ENCODE measurements at regions not wholly inside any gene's neighbourhood (a gene's known extent, or its start where the extent isn't known, plus 50 kb on each side); places are given as distances from the start of the nearest gene placed in this dataset.

DNA sequence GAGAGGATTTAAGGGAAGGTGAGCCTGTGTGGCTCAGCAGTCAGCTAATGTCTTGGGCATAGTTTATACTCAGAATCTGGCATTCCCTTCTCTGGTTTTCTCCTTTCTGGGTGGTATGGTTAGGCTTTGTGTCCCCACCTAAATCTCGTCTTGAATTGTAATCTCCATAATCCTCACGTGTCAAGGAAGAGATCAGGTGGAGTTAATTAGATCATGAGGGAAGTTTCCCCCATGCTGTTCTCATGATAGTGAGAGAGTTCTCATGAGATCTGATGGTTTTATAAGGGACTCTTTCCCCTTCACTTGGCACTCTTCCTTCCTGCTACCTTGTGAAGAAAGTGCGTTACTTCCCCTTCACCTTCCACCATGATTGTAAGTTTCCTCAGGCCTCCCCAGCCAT is 169.8 kb upstream of the PELI2 start:
- no peak overlapping the region for H3K4me3 ChIP-seq (ENCODE audit: low read length in 2 of 2)
- ATAC-seq (ENCODE audit: low FRiP score), result no peak
- DNase-seq, result no peak
- no peaks in the 10 kb centered on the region for H3K9me3 ChIP-seq (ENCODE audit: control insufficient read depth, low read length)
- H3K36me3 ChIP-seq (ENCODE audit: control insufficient read depth in 1 of 2, insufficient read depth in 2 of 2, low read length in 1 of 2), result no peaks in the 10 kb centered on the region
- 91 to 96% methylated on average over 3 of the region's 3 CpGs for WGBS, 2 donors
- H3K4me1 ChIP-seq (ENCODE audit: control insufficient read depth in 1 of 2, insufficient read depth in 2 of 2, low read length in 2 of 2), result no peaks in the 10 kb centered on the region
- H3K27ac ChIP-seq (ENCODE audit: low read depth in 1 of 2, low read length in 2 of 2), result no peak overlapping the region
- intact Hi-C loops (cut with DNase I), result no loop called here
- H3K27me3 ChIP-seq (ENCODE audit: control insufficient read depth in 1 of 2, insufficient read depth in 2 of 2, low read length in 1 of 2), result no peaks in the 10 kb centered on the region

DNA sequence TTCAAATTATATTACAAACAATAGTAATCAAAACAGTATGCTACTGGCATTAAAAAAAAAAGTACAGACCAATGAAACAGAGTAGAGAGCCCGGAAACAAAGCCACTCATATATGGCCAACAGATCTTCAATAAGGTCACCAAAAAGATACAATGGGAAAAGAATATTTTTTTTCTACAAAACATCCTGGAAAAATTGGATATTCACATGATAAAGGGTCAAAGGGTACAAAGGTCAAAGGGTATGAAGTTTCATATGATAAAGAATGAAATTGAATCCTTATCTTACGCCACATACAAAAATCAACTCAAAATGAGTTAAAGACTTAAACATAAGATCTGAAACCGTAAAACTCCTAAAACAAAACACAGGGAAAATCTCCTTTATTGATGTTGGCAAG is 168.5 kb upstream of the PELI2 start:
- no peaks in the 10 kb centered on the region for H3K9me3 ChIP-seq (ENCODE audit: control insufficient read depth, low read length)
- no peak overlapping the region for H3K27ac ChIP-seq (ENCODE audit: low read depth in 1 of 2, low read length in 2 of 2)
- DNase-seq, result no peak
- no peak for ATAC-seq (ENCODE audit: low FRiP score)
- 52 to 56% methylated on average over 3 of the region's 3 CpGs for WGBS, 2 donors
- H3K4me1 ChIP-seq (ENCODE audit: control insufficient read depth in 1 of 2, insufficient read depth in 2 of 2, low read length in 2 of 2), result no peaks in the 10 kb centered on the region
- no peaks in the 10 kb centered on the region for H3K36me3 ChIP-seq (ENCODE audit: control insufficient read depth in 1 of 2, insufficient read depth in 2 of 2, low read length in 1 of 2)
- no peaks in the 10 kb centered on the region for H3K27me3 ChIP-seq (ENCODE audit: control insufficient read depth in 1 of 2, insufficient read depth in 2 of 2, low read length in 1 of 2)
- H3K4me3 ChIP-seq (ENCODE audit: low read length in 2 of 2), result no peak overlapping the region
- intact Hi-C loops (cut with DNase I), result no loop called here

DNA sequence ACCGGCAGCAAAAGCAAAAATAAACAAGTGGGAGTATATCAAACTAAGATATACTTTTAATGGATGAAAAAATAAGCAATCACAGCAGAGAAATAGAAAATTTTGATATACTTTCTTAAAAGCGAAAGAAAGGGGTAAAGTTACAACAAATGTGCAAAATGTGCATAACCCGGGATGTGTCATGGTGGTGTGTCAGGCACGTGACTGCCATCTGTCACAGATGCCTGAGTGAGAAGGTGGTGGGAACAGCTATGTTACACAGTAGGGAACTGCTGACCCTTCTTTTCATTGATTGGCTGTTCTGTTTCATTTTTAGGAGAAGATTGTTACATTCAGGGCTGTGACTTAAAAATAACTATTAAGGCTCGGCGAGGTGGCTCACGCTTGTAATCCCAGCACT is 168.1 kb upstream of the PELI2 start:
- no peak for ATAC-seq (ENCODE audit: low FRiP score)

DNA sequence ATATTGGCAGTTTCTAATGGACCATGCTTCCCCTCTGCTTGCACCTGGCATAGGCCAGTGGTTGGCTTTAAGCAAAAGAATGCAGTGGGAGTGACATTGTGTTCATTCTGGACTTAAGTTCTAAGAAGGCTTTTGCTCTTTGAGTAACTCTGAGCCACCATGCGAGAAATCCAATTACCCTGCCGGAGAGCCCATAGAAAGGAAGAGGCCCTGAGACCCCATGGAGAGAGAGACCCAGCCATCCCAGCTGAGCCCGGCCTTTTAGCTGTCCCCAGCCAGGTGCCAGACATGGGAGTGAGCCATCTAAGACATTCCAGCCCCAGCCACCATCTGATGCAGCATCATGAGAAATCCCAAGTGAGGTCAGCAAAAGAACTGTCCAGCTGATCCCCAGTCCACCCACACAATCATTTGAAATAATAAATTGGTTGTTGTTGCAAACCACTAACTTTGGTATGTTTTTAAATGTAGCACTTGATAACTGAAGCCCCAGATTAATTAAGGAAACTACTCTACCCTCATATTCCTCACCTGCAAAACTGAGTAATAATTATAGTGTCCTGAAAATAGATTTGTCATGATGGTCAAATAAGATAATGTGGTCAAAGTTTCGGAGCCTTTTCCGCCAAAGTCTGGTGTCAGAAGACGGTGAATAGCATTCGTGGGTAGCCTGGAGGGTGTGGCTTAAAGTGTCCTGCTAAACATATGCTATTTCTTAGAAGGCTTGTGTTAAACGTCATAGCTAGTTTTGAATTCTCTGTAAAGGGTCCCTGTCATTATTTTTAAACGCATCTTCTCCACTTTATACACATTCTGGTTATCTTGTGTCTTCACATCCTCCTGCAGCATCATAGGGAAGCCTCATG is 166.6 kb upstream of the PELI2 start:
- no peak for DNase-seq
- Histone ChIP-seq H3K27me3 (ENCODE audit: control insufficient read depth in 1 of 2, insufficient read depth in 2 of 2, low read length in 1 of 2) (no peaks in the 10 kb centered on the region), H3K4me1 (ENCODE audit: control insufficient read depth in 1 of 2, insufficient read depth in 2 of 2, low read length in 2 of 2) (no peaks in the 10 kb centered on the region), H3K27ac (ENCODE audit: low read depth in 1 of 2, low read length in 2 of 2) (no peak overlapping the region), H3K9me3 (ENCODE audit: control insufficient read depth, low read length) (no peaks in the 10 kb centered on the region), H3K4me3 (ENCODE audit: low read length in 2 of 2) (no peak overlapping the region), H3K36me3 (ENCODE audit: control insufficient read depth in 1 of 2, insufficient read depth in 2 of 2, low read length in 1 of 2) (no peaks in the 10 kb centered on the region)
- intact Hi-C loops (cut with DNase I), result no loop called here
- ATAC-seq (ENCODE audit: low FRiP score), result no peak
- 91 to 94% methylated on average over 9 of the region's 9 CpGs for WGBS, 2 donors

More for the DNA sequence above, 168.1 kb upstream of the PELI2 start:
- Histone ChIP-seq H3K4me1 (ENCODE audit: control insufficient read depth in 1 of 2, insufficient read depth in 2 of 2, low read length in 2 of 2) (no peaks in the 10 kb centered on the region), H3K27ac (ENCODE audit: low read depth in 1 of 2, low read length in 2 of 2) (no peak overlapping the region), H3K4me3 (ENCODE audit: low read length in 2 of 2) (no peak overlapping the region), H3K27me3 (ENCODE audit: control insufficient read depth in 1 of 2, insufficient read depth in 2 of 2, low read length in 1 of 2) (no peaks in the 10 kb centered on the region), H3K36me3 (ENCODE audit: control insufficient read depth in 1 of 2, insufficient read depth in 2 of 2, low read length in 1 of 2) (no peaks in the 10 kb centered on the region), H3K9me3 (ENCODE audit: control insufficient read depth, low read length) (no peaks in the 10 kb centered on the region)
- WGBS, 2 donors, result 54 to 66% methylated on average over 7 of the region's 7 CpGs
- no peak for DNase-seq
- intact Hi-C loops (cut with DNase I), result no loop called here

DNA sequence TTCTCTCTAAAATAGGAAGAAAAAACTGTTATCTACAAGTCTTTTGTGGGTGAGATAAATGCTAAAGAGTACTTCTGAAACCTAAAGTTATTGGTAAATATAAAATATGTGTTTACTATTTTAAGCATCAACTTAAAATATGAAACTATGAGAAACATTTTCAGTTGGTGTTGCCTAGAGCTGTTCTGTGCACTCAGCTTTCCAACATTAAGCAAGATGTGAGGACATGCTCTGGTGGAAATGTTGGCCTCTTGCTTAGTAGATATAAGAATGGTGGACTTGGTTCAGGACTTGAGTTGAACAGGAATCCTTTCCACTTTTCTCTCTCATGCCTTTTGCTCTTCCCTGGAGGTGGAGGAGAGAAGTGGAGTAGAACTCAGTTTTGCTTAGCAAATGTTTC is 164.1 kb upstream of the PELI2 start:
- Histone ChIP-seq H3K9me3 (ENCODE audit: control insufficient read depth, low read length) (no peaks in the 10 kb centered on the region), H3K27ac (ENCODE audit: low read depth in 1 of 2, low read length in 2 of 2) (no peak overlapping the region), H3K4me1 (ENCODE audit: control insufficient read depth in 1 of 2, insufficient read depth in 2 of 2, low read length in 2 of 2) (no peaks in the 10 kb centered on the region), H3K27me3 (ENCODE audit: control insufficient read depth in 1 of 2, insufficient read depth in 2 of 2, low read length in 1 of 2) (no peaks in the 10 kb centered on the region), H3K4me3 (ENCODE audit: low read length in 2 of 2) (no peak overlapping the region), H3K36me3 (ENCODE audit: control insufficient read depth in 1 of 2, insufficient read depth in 2 of 2, low read length in 1 of 2) (no peaks in the 10 kb centered on the region)
- intact Hi-C loops (cut with DNase I), result no loop called here
- ATAC-seq (ENCODE audit: low FRiP score) (no peak), DNase-seq (no peak)

DNA sequence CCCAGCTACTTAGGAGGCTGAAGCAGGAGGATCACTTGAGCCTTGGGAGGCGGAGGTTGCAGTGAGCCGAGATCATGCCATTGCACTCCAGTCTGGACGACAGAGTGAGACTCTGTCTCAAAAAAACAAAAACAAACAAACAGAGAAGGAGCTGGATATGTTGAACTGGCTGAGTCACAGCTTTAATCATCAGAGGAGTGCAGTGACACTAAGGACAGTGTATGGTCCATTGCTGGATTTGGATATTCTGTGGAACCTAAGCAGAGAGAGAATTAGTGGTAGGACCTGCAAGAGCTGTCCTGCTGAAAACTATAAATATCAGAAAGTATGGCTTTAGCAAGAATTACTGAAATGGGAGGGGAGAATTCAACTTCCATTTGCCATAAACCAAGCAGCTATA is 163.0 kb upstream of the PELI2 start:
- no peaks in the 10 kb centered on the region for H3K27me3 ChIP-seq (ENCODE audit: control insufficient read depth in 1 of 2, insufficient read depth in 2 of 2, low read length in 1 of 2)
- H3K36me3 ChIP-seq (ENCODE audit: control insufficient read depth in 1 of 2, insufficient read depth in 2 of 2, low read length in 1 of 2), result no peaks in the 10 kb centered on the region
- intact Hi-C loops (cut with DNase I), result no loop called here
- H3K4me3 ChIP-seq (ENCODE audit: low read length in 2 of 2), result no peak overlapping the region
- DNase-seq (no peak), ATAC-seq (ENCODE audit: low FRiP score) (no peak)
- no peaks in the 10 kb centered on the region for H3K4me1 ChIP-seq (ENCODE audit: control insufficient read depth in 1 of 2, insufficient read depth in 2 of 2, low read length in 2 of 2)
- H3K9me3 ChIP-seq (ENCODE audit: control insufficient read depth, low read length), result no peaks in the 10 kb centered on the region
- no peak overlapping the region for H3K27ac ChIP-seq (ENCODE audit: low read depth in 1 of 2, low read length in 2 of 2)
- 64 to 65% methylated on average over 3 of the region's 3 CpGs for WGBS, 2 donors

DNA sequence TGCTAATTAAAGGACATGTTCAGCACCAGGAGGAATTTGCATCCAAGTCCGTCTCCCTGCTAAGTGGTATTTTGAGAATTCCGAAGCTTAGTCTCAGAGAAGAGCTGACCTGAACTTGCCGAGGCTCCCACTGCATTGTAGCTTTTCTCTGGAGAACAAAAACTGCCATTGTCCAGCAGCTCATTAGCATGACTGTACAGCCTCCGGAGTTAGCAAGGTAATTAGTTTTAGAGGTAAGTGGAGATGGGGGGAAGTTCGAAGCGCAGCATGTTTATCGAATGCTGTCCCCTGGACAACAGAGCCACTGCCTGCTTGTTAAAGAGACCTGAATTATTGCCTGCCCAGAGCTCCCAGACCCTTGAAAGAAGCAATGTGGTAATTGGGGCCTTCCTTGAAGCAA is 160.3 kb upstream of the PELI2 start:
- H3K9me3 ChIP-seq (ENCODE audit: control insufficient read depth, low read length), result no peaks in the 10 kb centered on the region
- intact Hi-C loops (cut with DNase I), result no loop called here

DNA sequence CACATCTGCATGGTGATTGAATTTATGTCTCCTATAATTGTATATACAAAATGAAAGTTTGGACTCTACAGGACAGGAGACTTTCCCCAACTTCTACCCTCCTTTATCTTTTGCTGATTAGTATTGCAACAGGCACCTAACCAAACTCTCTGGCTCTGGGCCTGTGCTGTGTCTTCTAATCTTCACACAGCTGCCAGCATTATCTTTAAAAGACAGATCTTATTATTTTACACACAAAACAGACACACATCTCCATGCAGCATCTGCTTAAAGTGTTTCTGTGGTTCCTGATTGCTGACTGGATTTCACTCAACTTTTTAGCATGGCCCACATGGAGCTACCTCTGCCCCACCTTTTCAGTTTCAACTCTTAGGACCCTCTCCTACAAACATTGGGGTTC is 154.9 kb upstream of the PELI2 start:
- no peak for ATAC-seq (ENCODE audit: low FRiP score)
- H3K27me3 ChIP-seq (ENCODE audit: control insufficient read depth in 1 of 2, insufficient read depth in 2 of 2, low read length in 1 of 2), result no peaks in the 10 kb centered on the region

More for the DNA sequence above, 160.3 kb upstream of the PELI2 start:
- Histone ChIP-seq H3K27me3 (ENCODE audit: control insufficient read depth in 1 of 2, insufficient read depth in 2 of 2, low read length in 1 of 2) (no peaks in the 10 kb centered on the region), H3K4me1 (ENCODE audit: control insufficient read depth in 1 of 2, insufficient read depth in 2 of 2, low read length in 2 of 2) (no peaks in the 10 kb centered on the region), H3K36me3 (ENCODE audit: control insufficient read depth in 1 of 2, insufficient read depth in 2 of 2, low read length in 1 of 2) (no peaks in the 10 kb centered on the region), H3K27ac (ENCODE audit: low read depth in 1 of 2, low read length in 2 of 2) (no peak overlapping the region), H3K4me3 (ENCODE audit: low read length in 2 of 2) (no peak overlapping the region)
- ATAC-seq (ENCODE audit: low FRiP score) (no peak), DNase-seq (no peak)
- 51 to 54% methylated on average over 7 of the region's 7 CpGs for WGBS, 2 donors

DNA sequence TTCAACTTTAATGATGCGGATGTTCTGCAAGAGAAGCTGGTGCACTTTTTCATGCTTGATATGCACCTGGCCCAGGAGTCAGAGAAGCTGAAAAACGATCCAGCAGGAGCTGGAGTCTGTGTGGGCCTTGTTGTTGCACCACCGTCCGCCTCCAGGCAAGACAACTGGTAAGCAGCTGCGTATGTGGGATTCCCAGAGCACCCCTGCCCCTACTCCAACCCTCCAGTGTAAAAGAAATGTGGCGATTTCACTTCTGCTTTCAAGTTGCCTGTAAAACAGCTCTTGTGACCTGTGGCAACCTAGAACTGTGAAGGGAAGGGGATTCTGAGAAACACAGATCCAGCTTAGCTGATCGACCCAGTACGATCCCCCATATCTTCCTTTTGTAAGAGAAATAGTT is 154.1 kb upstream of the PELI2 start:
- H3K4me1 ChIP-seq (ENCODE audit: control insufficient read depth in 1 of 2, insufficient read depth in 2 of 2, low read length in 2 of 2), result peaks cover 0 to 1% of the 10 kb centered on the region in 2 donors
- no peak for DNase-seq
- WGBS, 2 donors, result 87 to 90% methylated on average over 8 of the region's 8 CpGs
- H3K4me3 ChIP-seq (ENCODE audit: low read length in 2 of 2), result no peak overlapping the region
- H3K9me3 ChIP-seq (ENCODE audit: control insufficient read depth, low read length), result no peaks in the 10 kb centered on the region
- no peak overlapping the region for H3K27ac ChIP-seq (ENCODE audit: low read depth in 1 of 2, low read length in 2 of 2)
- no peak for ATAC-seq (ENCODE audit: low FRiP score)
- intact Hi-C loops (cut with DNase I), result no loop called here
- H3K36me3 ChIP-seq (ENCODE audit: control insufficient read depth in 1 of 2, insufficient read depth in 2 of 2, low read length in 1 of 2), result no peaks in the 10 kb centered on the region
- H3K27me3 ChIP-seq (ENCODE audit: control insufficient read depth in 1 of 2, insufficient read depth in 2 of 2, low read length in 1 of 2), result no peaks in the 10 kb centered on the region

More for the DNA sequence above, 154.9 kb upstream of the PELI2 start:
- peaks cover 0 to 1% of the 10 kb centered on the region in 2 donors for H3K4me1 ChIP-seq (ENCODE audit: control insufficient read depth in 1 of 2, insufficient read depth in 2 of 2, low read length in 2 of 2)
- intact Hi-C loops (cut with DNase I), result no loop called here
- no peaks in the 10 kb centered on the region for H3K36me3 ChIP-seq (ENCODE audit: control insufficient read depth in 1 of 2, insufficient read depth in 2 of 2, low read length in 1 of 2)
- no peak overlapping the region for H3K4me3 ChIP-seq (ENCODE audit: low read length in 2 of 2)
- no peaks in the 10 kb centered on the region for H3K9me3 ChIP-seq (ENCODE audit: control insufficient read depth, low read length)
- H3K27ac ChIP-seq (ENCODE audit: low read depth in 1 of 2, low read length in 2 of 2), result no peak overlapping the region
- no peak for DNase-seq
